ENCODE measurements at regions not wholly inside any gene's neighbourhood (a gene's known extent, or its start where the extent isn't known, plus 50 kb on each side); places are given as distances from the start of the nearest gene placed in this dataset.

DNA sequence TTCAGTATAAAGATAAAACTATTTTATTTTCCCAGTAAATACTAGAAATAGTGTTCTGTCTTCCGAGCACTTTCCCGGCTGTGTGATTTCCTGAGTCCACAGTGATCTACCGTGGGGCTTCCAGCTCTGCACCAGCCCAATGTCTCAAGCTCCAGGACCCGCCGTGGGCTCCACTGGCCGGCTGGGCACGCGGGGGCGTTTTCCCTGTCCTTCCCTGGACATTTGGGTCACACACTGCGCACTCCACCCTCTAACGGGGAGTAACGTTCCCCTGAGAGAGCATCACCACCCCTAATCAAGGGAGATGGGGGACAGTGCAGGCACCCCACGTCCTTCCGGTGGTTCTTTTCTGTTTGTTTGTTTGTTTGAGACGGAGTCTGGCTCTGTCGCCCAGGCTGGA, 844.6 kb upstream of the FRG1 start:
- Histone ChIP-seq H3K27me3 (no peaks in the 10 kb centered on the region), H3K36me3 (no peaks in the 10 kb centered on the region), H3K27ac (no peak overlapping the region), H3K4me1 (no peaks in the 10 kb centered on the region), H3K9me3 (no peaks in the 10 kb centered on the region), H3K4me3 (no peak overlapping the region)
- TF ChIP-seq, protein P1, sequence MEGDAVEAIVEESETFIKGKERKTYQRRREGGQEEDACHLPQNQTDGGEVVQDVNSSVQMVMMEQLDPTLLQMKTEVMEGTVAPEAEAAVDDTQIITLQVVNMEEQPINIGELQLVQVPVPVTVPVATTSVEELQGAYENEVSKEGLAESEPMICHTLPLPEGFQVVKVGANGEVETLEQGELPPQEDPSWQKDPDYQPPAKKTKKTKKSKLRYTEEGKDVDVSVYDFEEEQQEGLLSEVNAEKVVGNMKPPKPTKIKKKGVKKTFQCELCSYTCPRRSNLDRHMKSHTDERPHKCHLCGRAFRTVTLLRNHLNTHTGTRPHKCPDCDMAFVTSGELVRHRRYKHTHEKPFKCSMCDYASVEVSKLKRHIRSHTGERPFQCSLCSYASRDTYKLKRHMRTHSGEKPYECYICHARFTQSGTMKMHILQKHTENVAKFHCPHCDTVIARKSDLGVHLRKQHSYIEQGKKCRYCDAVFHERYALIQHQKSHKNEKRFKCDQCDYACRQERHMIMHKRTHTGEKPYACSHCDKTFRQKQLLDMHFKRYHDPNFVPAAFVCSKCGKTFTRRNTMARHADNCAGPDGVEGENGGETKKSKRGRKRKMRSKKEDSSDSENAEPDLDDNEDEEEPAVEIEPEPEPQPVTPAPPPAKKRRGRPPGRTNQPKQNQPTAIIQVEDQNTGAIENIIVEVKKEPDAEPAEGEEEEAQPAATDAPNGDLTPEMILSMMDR (IDR thresholded peaks at IDR 0.05) = no peak
- no peak for DNase-seq
- intact Hi-C loops (cut with DNase I; ENCODE audit: low total_unique reads) = no loop called here

DNA sequence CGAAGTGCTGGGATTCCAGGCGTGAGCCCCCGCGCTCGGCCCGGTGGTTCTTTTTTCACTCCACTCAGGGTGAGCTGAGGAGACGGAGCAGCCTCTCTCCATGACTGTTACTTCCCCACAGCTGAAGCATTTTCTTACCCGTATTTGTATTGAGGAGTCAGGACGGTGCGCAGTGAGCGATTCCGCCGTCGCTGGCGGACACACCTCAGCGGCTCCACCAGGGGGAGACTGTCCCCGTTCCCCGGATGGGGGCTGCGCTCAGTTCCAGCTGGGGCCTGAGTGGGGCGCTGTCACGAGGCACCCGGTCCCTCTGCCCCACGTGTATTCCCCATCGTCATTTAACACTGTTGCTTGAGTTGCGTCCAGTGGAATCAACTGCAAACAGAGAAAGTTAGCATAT, 844.0 kb upstream of the FRG1 start:
- no peaks in the 10 kb centered on the region for H3K36me3 ChIP-seq
- H3K27ac ChIP-seq = no peak overlapping the region
- H3K4me1 ChIP-seq = no peaks in the 10 kb centered on the region
- no peaks in the 10 kb centered on the region for H3K9me3 ChIP-seq
- no peak overlapping the region for H3K4me3 ChIP-seq
- intact Hi-C loops (cut with DNase I; ENCODE audit: low total_unique reads) = no loop called here
- no peak for DNase-seq
- TF ChIP-seq, protein P1 (IDR thresholded peaks at IDR 0.05) = no peak
- no peaks in the 10 kb centered on the region for H3K27me3 ChIP-seq

DNA sequence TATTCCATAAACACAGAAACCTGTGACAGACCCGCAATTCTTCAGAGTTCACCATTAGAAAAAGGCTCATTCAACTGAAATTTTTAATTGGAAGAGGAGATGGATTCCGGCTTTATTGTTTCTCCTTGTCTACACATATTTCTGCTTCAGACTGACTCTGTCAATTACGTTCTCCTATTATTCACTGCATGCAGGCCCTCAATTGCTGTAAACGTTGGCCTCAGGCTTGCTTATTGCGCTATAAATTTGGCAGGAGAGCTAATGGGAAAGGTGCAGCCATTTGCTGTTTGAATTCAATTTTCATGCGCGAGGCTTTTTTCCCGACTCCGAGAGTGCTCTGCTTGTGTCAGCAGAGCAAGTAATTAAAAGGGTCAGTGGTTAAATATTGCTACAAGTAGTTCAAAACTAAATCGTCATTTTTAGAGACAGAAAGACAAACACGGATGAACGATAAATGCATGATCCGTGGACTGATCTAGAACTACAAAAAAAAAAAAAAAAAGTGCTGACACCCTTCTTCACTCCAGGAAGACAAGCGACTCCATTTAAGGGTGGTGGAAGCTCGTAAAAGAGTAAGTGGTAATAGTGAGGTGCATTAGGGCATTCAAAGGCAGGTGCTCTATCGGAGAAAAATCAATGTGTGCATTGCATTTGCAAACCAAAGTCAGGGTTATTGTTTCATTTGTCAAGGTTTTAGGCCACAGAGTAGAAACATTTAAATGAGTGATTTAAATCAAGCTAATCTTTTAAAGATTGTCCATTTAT, 841.6 kb upstream of the FRG1 start:
- H3K27me3 ChIP-seq = no peaks in the 10 kb centered on the region
- no peaks in the 10 kb centered on the region for H3K36me3 ChIP-seq
- no peak overlapping the region for H3K27ac ChIP-seq
- no peaks in the 10 kb centered on the region for H3K9me3 ChIP-seq
- TF ChIP-seq, protein P1 (IDR thresholded peaks at IDR 0.05) = no peak
- no peak for DNase-seq
- H3K4me1 ChIP-seq = no peaks in the 10 kb centered on the region
- intact Hi-C loops (cut with DNase I; ENCODE audit: low total_unique reads) = no loop called here
- H3K4me3 ChIP-seq = no peak overlapping the region

DNA sequence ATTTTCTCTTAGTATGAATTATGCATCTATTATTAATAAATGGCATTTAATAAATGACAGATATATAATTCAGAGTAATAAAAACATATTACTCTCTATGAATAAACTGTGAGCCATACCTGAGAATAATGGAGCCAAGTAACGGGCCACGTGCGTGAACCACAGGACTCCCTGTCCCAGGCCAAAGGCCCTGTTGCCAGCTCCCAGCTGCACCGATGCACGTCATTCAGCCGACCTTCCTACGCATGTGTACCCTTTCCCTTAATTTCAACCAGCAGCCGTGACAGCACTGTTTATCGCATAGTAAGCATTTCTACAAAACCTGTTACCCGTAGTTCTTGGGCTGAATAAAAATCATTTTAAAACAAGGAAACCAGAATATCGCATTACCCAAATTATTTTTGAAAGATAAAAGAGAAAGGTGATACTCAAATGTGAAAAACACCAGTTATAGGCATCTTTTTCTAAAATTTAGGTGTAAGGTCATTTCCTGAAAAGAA, 827.2 kb upstream of the FRG1 start:
- no peak for DNase-seq
- TF ChIP-seq, protein P1 (IDR thresholded peaks at IDR 0.05) = no peak
- Histone ChIP-seq H3K27me3 (no peaks in the 10 kb centered on the region), H3K9me3 (no peaks in the 10 kb centered on the region), H3K36me3 (no peaks in the 10 kb centered on the region), H3K4me3 (no peak overlapping the region), H3K4me1 (no peaks in the 10 kb centered on the region), H3K27ac (no peak overlapping the region)
- intact Hi-C loops (cut with DNase I; ENCODE audit: low total_unique reads) = no loop called here

DNA sequence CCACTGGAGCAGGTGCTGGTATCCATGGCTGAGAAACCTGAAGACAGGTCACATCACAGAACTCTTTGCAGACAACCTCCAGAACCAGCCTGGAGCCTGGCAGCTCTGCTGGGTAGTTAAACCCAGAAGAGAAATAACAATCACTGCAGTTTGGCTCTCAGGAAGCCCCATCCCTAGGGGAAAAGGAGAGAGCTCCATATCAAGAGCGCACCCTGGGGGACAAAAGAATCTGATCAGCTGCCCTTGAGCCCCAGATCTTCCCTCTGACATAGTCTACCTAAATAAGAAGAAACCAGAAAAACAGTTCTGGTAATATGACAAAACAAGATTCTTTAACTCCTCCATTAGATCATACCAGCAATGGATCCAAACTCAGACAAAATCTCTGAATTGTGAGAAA, 823.2 kb upstream of the FRG1 start:
- no peaks in the 10 kb centered on the region for H3K9me3 ChIP-seq
- TF ChIP-seq, protein P1 (IDR thresholded peaks at IDR 0.05) = no peak
- no peaks in the 10 kb centered on the region for H3K27me3 ChIP-seq
- intact Hi-C loops (cut with DNase I; ENCODE audit: low total_unique reads) = no loop called here
- H3K27ac ChIP-seq = no peak overlapping the region
- no peaks in the 10 kb centered on the region for H3K36me3 ChIP-seq
- no peaks in the 10 kb centered on the region for H3K4me1 ChIP-seq
- H3K4me3 ChIP-seq = no peak overlapping the region
- no peak for DNase-seq
